ENCODE measurements at regions not wholly inside any gene's neighbourhood (a gene's known extent, or its start where the extent isn't known, plus 50 kb on each side); places are given as distances from the start of the nearest gene placed in this dataset.

DNA sequence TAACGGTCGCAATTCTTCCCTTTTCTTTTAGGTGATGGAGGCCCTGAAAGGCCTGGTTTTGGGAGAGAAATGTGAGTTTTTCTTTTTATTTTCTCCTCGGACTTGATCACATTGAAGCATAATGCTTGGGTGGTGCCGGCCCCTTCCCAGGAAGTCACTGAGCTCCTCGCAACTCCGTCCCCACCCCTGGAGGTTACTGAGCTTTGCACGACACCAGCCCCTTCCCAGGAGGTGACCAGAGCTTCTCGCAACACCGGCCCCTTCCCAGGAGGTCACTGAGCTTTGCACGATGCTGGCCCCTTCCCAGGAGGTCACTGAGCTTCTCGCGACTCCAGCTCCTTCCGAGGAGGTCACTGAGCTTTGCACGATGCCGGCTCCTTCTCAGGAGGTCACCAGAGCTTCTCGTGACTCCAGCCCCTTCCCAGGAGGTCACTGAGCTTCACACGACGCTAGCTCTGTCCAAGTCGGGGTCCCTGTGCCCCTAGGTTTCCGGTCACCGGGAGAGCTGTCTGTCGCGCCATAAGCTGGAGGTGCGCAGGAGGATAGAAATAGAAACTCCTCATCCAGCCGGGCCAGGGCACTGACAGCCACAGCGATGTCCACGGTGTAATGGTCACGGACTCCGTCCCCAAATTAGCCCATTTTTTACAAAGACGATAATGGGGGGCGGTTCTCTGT is 586.4 kb downstream of the BRD1 start:
- no peak for DNase-seq

DNA sequence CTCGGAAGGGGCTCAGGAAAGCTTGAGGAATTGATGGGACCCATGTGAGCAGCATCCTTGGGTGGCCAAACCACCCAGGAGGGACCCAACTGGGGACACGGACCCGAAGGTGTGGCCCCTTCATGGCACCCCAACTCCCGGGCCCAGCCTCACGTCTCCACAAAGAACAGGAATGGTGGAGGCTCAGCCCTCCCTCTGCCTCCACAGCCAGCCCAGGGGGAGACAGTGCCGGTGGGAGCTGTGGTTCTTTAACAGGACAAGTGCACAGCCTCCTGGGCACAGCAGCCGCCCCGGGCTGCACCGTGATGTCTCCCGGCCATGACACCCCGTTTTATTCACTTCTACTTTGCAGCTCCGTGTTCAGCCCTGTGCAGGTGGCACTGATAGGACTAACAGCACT is 587.2 kb downstream of the BRD1 start:
- no peak for DNase-seq

DNA sequence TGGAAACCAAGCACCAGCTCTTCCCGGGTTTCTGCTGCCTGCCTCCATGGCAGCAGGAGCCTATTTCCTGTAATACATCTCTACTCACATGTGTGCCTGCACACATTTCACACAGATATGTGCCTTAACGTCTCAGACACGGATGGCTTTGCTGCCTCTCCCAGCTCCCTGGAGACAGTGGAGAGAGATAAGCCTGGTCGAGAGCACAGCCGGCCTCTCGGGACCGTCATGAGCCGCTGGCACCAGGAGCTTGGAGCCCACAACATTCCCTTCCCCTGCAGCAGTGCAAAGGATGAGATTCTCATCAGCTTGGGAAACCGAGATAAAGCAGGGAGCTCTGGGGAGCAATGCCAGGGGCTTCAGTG is 587.7 kb downstream of the BRD1 start:
- no peak for DNase-seq

DNA sequence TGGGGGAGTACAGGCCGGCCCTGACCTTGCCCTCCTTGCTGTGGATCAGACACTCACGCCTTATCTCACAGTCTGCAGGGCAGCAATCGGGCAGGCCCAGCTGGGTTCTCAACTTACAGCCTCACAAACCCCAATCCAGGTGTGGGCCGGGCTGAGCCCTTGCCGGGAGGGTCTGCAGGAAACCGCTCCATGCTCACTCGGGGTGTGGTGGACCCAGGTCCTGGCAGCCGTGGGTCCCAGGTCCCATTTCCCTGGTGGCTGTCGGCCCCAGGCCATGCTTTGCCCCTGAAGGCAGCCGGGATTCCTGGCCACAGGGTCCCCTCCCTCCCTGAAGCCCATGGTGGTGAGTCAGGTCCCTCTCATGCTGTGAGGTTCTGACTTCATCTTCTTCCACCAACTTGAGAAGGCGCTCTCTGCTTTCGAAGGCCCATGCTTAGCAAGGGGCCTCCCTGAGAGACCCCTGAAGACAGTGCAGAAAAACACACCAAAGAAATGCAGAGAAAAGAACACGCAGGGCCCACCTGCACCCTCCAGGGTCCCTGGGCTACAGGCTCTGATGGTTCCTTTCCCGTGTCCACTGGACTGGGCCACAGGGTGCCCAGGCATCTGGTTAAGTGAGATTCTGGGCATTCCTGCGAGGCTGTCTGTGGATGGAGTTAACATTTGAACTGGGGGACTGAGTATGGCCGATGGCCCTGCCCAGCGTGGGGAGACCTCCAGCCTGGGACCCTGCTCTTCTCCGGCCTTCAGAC is 588.2 kb downstream of the BRD1 start:
- DNase-seq, result no peak

DNA sequence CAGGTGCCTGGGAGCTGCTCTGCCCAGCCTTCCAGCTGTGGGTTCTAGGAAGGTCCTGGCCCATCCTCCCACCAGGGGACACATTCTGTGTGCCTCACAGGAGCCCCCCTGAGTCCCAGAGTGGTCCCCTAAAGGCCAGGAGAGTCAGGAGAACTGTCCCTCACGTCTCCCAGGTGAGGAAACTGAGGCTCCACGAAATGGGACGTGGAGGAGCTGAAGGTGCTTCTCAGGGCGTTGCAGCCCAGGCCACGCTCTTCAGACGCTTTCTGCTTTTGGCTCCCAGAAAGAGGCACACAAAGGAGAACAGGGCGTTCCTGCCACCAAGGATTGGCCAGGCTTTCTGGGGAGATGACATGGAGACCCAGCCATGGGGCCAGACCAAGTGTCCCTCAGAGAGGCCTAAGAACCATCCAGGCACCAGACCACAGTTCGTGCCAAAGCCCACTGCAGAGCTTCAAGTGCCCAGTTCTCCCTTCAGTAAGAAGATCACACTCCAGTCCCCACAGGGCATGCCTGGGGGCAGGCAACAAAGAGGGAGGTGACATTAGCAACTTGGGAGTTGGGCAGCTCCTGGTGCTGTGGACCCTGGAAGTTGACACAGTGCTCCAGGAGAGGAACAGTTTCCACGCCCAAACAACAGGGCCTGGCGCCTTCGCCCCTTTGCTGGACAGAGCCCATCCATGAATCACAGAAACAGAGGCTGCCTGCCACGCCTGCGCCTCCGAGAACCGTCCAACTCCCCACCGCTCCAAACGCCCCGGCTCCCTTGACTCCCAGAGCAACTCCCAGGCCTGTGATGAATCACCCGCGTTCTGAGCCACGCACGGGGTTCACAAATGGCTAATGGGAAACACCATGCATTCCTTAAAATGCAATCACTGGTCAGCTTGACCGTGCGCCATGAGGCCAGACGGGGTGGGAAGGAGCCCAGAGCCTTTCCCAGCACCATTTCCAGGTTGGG is 589.2 kb downstream of the BRD1 start:
- DNase-seq, result no peak

DNA sequence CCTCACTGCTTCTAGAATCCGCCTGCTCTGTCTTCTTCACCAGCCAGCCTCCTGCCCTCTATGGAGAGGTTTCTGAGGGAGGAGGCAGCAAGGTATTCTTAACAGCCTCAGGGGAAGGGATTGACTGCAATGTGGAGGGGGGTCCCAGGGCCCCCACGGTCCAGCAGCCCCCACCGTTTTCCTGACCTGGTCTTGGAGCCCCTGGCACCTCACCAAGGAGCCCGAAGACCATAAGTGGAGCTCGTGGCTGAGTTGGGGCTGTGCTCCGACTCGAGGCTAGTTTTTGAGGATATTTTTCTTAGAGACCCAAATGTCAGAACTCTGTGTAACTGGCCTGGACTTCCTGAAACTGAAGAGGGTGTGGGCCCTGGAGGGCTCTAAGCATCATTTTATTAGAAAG is 590.0 kb downstream of the BRD1 start:
- no peak for DNase-seq

GRCh38 chr22:49237279-49237678 is 590.4 kb downstream of the BRD1 start:
- DNase-seq, result no peak

DNA sequence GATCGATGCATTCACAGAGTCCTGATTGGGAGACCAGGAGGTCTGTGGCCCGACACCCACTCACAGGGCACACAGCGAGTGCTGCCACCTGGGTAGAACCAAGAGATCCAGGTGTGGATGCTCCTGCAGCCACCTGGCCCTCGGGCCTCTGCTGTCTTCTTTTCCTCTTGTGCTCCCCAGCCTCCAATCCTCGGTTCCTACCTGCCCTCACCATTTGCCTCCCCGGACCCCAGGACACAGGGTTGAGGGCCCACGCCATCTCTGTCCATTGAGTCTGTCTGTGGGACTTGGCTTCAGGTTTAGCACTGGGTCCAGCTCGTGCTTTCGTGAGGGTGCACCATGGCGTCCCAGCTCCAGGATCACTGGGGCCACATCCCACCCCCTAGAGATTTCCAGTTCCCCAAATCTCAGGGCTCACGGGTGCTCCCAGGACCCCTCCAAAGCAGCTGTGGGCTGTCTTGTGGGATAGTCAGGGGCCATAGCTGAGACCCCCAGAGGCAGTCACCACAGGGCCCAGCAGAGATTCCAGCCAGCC is 591.1 kb downstream of the BRD1 start:
- no peak for DNase-seq

DNA sequence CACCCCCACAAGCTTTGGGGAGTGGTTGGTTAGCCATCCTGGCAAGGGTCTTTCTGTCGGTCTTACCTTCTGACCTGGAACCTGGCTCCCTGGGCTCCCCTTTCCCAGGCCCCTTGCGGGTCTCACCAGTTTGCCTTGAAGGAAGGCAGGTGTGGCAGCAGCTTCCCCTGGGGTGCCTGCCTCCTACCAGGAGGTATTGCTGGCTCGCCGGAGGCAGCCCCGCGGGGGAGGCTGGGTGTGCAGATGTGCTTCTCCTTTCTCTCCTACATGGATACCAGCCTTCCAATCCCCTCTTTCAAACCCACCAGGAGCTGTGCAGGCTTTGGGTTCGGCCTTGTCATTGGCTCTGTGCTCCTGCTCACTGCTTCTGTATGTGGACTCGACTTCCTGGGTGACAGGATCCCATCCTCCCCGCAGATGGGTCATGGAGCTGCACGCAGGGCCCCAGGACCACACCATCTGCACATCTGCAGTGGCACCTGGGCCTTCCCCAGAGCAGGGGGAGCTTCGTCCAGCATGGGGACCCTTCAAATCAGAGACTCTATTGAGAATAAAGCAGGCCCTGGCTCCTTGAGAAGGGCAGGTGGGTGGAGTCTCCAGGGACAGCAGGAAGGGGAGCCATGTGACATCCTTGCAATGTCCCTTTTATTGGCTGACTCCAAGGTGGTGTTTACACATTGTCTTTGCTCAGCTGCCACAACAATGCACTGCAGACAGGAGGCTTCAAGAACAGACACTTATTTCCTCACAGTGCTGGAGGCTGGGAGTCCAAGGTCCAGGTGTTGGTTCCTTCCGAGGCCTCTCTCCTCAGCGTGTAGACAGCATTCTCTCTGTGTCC is 592.0 kb downstream of the BRD1 start:
- no peak for DNase-seq

DNA sequence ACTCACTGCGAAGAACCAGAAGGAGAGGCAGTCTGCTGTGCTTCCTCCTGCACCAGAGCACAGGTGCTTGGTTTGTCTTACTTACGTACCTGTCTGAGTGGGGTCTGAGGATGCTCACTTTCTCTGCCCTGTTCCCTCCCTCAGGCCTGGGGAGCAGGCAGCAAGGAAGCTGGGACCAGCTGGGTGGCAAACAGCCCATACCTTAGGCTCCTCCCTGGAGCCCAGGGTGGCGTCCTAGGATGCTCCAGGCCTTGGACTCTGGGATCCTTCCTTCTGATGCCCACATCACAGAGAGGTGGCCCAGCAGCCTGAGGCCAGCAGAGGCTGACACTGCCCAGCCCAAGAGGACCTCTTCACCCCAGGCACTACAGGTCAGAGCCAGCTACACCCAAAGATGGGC is 593.2 kb downstream of the BRD1 start:
- DNase-seq, result no peak

DNA sequence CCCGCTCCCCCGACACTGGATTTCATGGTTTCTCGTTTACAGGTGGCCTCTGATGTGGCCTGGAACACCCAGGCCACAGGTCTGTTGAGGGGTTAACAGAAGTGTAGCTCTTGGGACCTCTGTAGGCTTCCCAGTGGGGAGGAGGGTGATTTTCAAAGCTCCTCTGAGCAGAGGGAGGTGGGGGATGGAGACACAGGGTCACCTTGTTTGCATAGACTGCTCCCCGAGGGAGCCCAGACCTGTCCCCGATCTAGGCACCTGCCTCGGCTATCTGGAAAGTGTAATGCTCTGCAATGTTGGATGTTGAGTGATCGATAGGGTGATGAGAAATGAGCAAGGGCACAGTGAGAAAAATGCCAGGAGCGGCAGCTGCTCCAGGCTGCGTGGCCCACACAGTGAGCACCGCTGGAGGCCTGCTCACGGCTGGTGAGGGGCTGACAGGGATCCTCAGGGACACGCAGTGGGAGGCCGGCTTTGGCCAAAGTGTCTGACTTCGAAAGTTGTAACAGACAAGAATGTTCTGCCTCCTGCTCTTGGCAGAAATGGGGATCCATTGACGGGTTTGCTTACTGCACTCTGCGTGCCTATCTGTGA is 594.1 kb downstream of the BRD1 start:
- DNase-seq, result no peak

DNA sequence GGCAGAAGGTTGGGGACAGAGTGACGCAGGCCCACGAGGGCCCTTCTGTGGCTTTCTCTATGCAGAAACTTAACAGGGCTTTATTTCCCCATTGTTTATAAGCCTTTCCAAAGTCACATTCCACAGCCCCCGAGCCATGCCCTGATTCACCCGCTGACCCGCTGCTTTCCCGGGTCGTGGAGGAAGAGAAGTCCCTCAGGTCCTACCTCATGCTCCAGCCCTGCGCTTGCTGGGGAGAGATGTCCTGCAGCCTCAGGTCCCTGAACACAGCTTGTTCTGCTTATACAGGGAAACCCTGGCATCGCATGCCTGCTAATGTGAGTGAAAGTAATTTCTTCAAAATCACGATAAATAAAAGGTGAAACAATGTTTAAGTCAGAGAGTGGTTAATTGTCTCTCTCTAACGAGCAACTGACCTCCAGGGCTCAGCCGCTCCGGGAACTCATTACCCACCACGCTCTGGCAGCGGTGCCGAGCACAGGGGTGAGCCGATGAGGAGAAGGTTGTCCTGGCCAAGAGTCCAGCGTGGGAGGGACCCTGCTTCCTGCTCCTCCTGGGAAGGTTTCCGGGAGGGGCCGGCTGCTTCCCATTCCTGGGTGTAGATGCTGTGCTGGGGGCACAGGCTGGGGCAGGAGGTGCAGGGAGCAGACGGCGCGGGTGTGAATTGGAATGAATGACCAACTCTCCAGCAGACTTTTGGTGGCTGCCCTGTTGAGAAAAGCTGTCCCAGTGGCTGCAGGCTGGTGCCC is 595.2 kb downstream of the BRD1 start:
- no peak for DNase-seq

- DNase-seq, result no peak
Observed at GRCh38 chr22:49230194-49230577, 597.5 kb downstream of the BRD1 start.

DNA sequence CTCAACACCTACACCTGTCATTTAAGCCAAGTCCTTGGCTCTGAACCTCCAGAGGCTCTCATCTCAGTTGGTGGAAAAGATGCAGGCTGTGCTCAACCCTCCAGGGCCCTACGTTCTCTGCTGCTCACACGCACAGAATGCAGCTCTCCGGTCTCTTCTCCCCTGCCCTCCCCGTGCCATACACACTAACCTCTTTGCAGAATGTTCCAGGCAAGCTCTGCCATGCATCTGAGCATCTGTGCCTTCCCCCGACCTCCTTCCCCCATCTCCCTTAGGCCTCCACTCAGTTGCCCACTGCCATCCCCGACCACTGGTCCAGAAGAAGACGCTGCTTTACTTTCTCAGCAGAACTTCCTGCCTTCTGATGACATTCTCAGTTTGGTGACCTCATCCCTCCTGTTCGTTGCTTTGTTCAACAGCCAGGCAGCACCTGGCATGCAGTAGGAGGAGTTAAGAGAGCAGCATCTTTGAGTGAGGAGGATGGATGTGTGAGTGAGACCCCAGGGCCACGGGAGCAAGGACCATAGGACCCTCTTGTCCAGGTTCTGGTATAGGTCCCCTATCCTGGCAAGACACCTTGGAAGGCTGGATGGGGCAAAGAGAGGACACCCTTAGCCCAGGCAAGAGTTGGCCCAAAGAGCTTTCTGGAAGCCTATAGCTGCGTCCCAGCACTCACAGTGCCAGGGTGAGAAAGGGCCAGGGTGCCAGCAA is 598.0 kb downstream of the BRD1 start:
- DNase-seq, result no peak

GRCh38 chr22:49228431-49229037 is 599.1 kb downstream of the BRD1 start:
- no peak for DNase-seq

GRCh38 chr22:49227670-49228069 is 600.0 kb downstream of the BRD1 start:
- no peak for DNase-seq

GRCh38 chr22:49226096-49226495 is 601.6 kb downstream of the BRD1 start:
- DNase-seq, result no peak

- no peak for DNase-seq
Observed at GRCh38 chr22:49224243-49224642, 603.4 kb downstream of the BRD1 start.

- DNase-seq, result no peak
Observed at GRCh38 chr22:49218142-49218541, 609.5 kb downstream of the BRD1 start.

DNA sequence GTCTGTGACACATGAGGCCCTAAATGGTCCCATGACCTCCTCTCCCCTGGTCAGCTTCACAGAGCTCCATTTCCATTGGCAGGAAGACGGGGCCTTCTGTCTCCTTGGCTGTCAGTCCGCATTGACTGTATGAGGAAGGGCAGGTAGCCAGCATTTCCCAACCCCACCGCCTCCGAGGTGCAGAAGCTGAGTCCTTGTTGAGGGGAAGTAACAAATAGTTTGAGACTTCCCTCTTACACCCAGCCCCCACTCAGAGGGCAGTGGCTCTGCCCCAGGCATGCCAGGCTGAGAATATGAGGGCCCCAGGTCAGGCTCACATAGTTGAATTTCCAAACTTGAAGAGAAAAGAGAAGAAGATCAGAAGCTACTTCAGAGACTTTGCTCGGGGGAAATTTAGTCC is 611.1 kb downstream of the BRD1 start:
- DNase-seq, result no peak
